ENCODE measurements at regions not wholly inside any gene's neighbourhood (a gene's known extent, or its start where the extent isn't known, plus 50 kb on each side); places are given as distances from the start of the nearest gene placed in this dataset.

GRCh38 chr4:27187786-27188185 is 327.1 kb downstream of the STIM2 start:
- TF ChIP-seq POLR2A (IDR thresholded peaks at IDR 0.05) (no peak), EP300 (IDR thresholded peaks at IDR 0.05) (no peak)
- TF ChIP-seq, protein P1, sequence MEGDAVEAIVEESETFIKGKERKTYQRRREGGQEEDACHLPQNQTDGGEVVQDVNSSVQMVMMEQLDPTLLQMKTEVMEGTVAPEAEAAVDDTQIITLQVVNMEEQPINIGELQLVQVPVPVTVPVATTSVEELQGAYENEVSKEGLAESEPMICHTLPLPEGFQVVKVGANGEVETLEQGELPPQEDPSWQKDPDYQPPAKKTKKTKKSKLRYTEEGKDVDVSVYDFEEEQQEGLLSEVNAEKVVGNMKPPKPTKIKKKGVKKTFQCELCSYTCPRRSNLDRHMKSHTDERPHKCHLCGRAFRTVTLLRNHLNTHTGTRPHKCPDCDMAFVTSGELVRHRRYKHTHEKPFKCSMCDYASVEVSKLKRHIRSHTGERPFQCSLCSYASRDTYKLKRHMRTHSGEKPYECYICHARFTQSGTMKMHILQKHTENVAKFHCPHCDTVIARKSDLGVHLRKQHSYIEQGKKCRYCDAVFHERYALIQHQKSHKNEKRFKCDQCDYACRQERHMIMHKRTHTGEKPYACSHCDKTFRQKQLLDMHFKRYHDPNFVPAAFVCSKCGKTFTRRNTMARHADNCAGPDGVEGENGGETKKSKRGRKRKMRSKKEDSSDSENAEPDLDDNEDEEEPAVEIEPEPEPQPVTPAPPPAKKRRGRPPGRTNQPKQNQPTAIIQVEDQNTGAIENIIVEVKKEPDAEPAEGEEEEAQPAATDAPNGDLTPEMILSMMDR (IDR thresholded peaks at IDR 0.05), result no peak

All from tibial nerve (tissue), 4 donors.